Colonic mucosa (tissue), 4 donors: ENCODE measurements at regions not wholly inside any gene's neighbourhood (a gene's known extent, or its start where the extent isn't known, plus 50 kb on each side); places are given as distances from the start of the nearest gene placed in this dataset.

Experiments
- DNase-seq: peaks from one replicate; pipeline ENCODE4 v3.0.0-alpha.2; 2020
- H3K27ac ChIP-seq: fragments of 200-600 bp; one replicate; pipeline ENCODE4 v1.8.0; 2021
- H3K27me3 ChIP-seq: fragments of 200-600 bp; one replicate; pipeline ENCODE4 v1.8.0; 2021
- H3K36me3 ChIP-seq: fragments of 200-600 bp; one replicate; pipeline ENCODE4 v1.8.0; 2021
- H3K4me1 ChIP-seq: fragments of 200-600 bp; one replicate; pipeline ENCODE4 v1.8.0; 2021; ENCODE audit warnings: mild to moderate bottlenecking
- H3K4me3 ChIP-seq: fragments of 200-600 bp; one replicate; pipeline ENCODE4 v1.8.0; 2021
- H3K9ac ChIP-seq, 2 donors: one replicate each; pipeline ENCODE4 v1.7.0; 2013; ENCODE audit warnings: control low read depth in 2 of 2, low read depth in 2 of 2, low read length in 2 of 2
- H3K9me3 ChIP-seq: fragments of 200-600 bp; one replicate; pipeline ENCODE4 v1.8.0; 2021
- intact Hi-C: fragments of 100-400 bp; cut with DNase I; formaldehyde crosslinking; loops from one replicate; pipeline ENCODE4 v1.14.1; 2022
- TF ChIP-seq, protein P1 (sequence below): fragments of 200-600 bp; IDR thresholded peaks from one replicate; pipeline ENCODE4 v1.8.0; 2022; ENCODE audit warnings: antibody characterized with exemption, mild to moderate bottlenecking
- donor health status: healthy.
- donor health status: DM: no; HTN: no; CAD: no.
- donor health status: DM: no; HTN: no; CAD: no.

DNA sequence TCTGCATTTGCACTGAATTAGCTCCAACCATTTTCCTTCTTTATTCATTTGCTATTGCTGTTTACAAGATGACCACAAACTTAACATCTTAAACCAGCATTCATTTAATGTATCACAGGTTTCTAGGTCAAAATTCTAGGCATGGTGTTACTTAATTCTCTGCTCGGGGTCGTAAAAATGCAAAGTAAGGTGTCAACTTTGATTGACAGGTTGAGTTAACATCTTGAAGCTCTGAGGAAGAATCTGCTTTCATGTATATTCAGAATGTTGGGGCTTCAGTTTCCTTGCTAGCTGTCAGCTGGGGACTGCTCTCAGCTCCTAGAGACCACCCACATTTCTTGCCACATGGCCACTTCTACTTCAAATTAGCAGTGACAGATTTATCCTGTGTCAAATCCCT lies 348.7 kb upstream of the GRIN3A start:
- TF ChIP-seq, protein P1, sequence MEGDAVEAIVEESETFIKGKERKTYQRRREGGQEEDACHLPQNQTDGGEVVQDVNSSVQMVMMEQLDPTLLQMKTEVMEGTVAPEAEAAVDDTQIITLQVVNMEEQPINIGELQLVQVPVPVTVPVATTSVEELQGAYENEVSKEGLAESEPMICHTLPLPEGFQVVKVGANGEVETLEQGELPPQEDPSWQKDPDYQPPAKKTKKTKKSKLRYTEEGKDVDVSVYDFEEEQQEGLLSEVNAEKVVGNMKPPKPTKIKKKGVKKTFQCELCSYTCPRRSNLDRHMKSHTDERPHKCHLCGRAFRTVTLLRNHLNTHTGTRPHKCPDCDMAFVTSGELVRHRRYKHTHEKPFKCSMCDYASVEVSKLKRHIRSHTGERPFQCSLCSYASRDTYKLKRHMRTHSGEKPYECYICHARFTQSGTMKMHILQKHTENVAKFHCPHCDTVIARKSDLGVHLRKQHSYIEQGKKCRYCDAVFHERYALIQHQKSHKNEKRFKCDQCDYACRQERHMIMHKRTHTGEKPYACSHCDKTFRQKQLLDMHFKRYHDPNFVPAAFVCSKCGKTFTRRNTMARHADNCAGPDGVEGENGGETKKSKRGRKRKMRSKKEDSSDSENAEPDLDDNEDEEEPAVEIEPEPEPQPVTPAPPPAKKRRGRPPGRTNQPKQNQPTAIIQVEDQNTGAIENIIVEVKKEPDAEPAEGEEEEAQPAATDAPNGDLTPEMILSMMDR: no peak
- no peak overlapping the region for H3K9ac ChIP-seq
- DNase-seq: no peak
- no peak overlapping the region for H3K4me3 ChIP-seq
- no peaks in the 10 kb centered on the region for H3K27me3 ChIP-seq
- H3K36me3 ChIP-seq: no peaks in the 10 kb centered on the region
- intact Hi-C loops: no loop called here
- H3K9me3 ChIP-seq: no peaks in the 10 kb centered on the region
- H3K27ac ChIP-seq: no peak overlapping the region
- H3K4me1 ChIP-seq: no peaks in the 10 kb centered on the region

DNA sequence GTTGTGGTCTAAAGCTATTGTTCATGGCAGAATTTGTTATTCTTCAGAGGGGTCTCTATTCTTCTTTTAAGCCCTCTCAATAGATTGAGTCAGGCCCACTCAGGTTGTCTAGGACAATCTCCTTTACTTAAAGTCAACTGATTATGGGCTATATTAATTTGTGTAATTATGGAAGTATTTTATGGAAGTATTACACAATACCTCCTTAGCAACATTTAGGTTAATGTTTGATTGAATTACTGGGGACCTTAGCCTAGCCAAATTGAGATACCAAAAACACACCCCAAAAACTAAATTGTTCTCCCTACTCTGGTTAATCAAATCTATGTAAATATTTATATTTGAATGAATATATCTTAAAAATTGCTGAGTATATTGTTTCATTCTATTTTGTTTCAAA lies 347.1 kb upstream of the GRIN3A start:
- TF ChIP-seq, protein P1: no peak
- no peak for DNase-seq

DNA sequence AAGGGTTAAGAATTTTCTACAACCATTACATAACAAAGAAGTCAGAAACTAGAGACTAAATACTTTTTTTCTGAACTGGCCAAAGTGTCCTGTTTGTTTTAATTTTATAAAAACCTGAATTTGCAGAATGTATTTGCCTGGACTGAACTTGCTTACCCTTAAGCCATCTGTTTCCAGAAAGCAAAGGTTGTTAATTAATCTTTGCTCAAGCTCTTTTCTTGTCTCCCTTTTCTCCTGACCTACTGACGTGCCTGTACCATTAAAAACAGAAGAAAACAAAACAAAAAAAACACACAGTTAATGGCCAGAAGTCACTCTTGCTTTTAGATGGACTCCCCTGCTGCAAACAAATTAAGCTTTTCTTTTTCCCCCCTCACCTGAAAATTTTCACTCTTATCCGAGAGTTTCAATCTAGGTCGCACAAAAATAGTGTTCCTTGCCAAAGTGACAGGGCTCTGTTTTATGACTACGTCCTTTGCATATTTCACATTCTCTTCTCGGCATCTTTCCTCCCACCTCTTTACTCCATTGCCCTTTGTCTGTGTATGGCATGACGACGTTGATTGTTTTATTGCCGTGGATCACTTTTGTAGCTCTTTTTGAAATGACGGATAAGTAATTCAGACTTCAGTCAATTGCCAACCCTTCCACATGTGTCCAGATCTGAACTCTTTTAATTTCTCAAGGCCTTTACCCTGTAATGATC lies 333.8 kb upstream of the GRIN3A start:
- DNase-seq: no peak
- H3K27ac ChIP-seq: no peak overlapping the region
- no peak overlapping the region for H3K9ac ChIP-seq
- intact Hi-C loops: no loop called here
- TF ChIP-seq, protein P1: no peak
- no peaks in the 10 kb centered on the region for H3K36me3 ChIP-seq
- no peaks in the 10 kb centered on the region for H3K9me3 ChIP-seq
- H3K27me3 ChIP-seq: no peaks in the 10 kb centered on the region
- no peak overlapping the region for H3K4me3 ChIP-seq
- no peaks in the 10 kb centered on the region for H3K4me1 ChIP-seq

More for the DNA sequence above, 347.1 kb upstream of the GRIN3A start:
- H3K9ac ChIP-seq: no peak overlapping the region
- no peaks in the 10 kb centered on the region for H3K9me3 ChIP-seq
- no peaks in the 10 kb centered on the region for H3K4me1 ChIP-seq
- intact Hi-C loops: no loop called here
- H3K27me3 ChIP-seq: no peaks in the 10 kb centered on the region
- no peaks in the 10 kb centered on the region for H3K36me3 ChIP-seq
- no peak overlapping the region for H3K4me3 ChIP-seq
- no peak overlapping the region for H3K27ac ChIP-seq

- intact Hi-C loops: no loop called here
- Histone ChIP-seq H3K27me3 (no peaks in the 10 kb centered on the region), H3K9me3 (no peaks in the 10 kb centered on the region), H3K4me1 (no peaks in the 10 kb centered on the region), H3K27ac (no peak overlapping the region), H3K36me3 (no peaks in the 10 kb centered on the region), H3K9ac (no peak overlapping the region), H3K4me3 (no peak overlapping the region)
- TF ChIP-seq, protein P1: no peak
- no peak for DNase-seq
Observed at GRCh38 chr9:102069969-102070368, 331.5 kb upstream of the GRIN3A start.

DNA sequence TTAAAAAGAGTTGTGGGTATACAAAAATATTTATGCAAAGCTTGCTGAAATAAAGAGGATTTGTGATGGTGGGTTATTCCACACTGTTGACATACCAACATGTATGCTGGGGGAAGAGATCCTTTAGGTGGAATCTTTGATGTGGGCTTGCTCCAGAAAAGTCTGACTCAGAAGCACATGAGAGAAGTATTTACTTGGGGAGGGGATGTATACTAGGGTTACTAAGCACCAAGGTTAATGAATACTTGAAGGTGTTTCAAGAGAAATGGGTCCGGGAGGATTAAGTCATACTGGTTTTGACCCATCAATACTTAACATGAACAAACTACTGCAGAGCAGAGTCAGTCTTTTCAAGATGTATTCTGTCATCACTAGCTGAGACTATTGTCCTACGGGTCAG lies 316.4 kb upstream of the GRIN3A start:
- no peak overlapping the region for H3K4me3 ChIP-seq
- no peaks in the 10 kb centered on the region for H3K27me3 ChIP-seq
- no peaks in the 10 kb centered on the region for H3K36me3 ChIP-seq
- no peak overlapping the region for H3K27ac ChIP-seq
- no peaks in the 10 kb centered on the region for H3K4me1 ChIP-seq
- intact Hi-C loops: no loop called here
- no peaks in the 10 kb centered on the region for H3K9me3 ChIP-seq
- TF ChIP-seq, protein P1: no peak
- no peak for DNase-seq
- H3K9ac ChIP-seq: no peak overlapping the region
